ENCODE measurements at regions not wholly inside any gene's neighbourhood (a gene's known extent, or its start where the extent isn't known, plus 50 kb on each side); places are given as distances from the start of the nearest gene placed in this dataset.

GRCh38 chr4:171721937-171722336 is 91.3 kb upstream of the GALNTL6 start (continued):
- TF ChIP-seq ZBTB49 (CRISPR knock-in tag; IDR thresholded peaks at IDR 0.05; ENCODE audit: borderline replicate concordance): no peak
- no peak for TF ChIP-seq ZNF121 (CRISPR knock-in tag; conservative IDR thresholded peaks at IDR 0.05)
- no peak for TF ChIP-seq ZKSCAN3 (CRISPR knock-in tag; IDR thresholded peaks at IDR 0.05)

GRCh38 chr4:171719691-171720090 is 93.5 kb upstream of the GALNTL6 start:
- Histone ChIP-seq H4K20me1 (replicated peaks; ENCODE audit: control insufficient read depth, insufficient read depth, low read length) (no peaks in the 10 kb centered on the region), H3K79me2 (ENCODE audit: control insufficient read depth, insufficient read depth, low read length) (no peaks in the 10 kb centered on the region), H3K27ac (ENCODE audit: extremely low read depth, low read depth, low read length) (no peak overlapping the region), H3K4me1 (replicated peaks in 1 of 2; ENCODE audit: control insufficient read depth in 2 of 2, insufficient read depth in 2 of 2, low read length in 2 of 2) (no peaks in the 10 kb centered on the region), H3K9ac (ENCODE audit: insufficient read depth in 1 of 2, low read depth in 2 of 2, low read length in 2 of 2) (no peak overlapping the region), H3K27me3 (ENCODE audit: control insufficient read depth in 2 of 2, insufficient read depth in 2 of 2, low read length in 2 of 2) (no peaks in the 10 kb centered on the region), H3K9me1 (ENCODE audit: control insufficient read depth, insufficient read depth, low read length) (no peaks in the 10 kb centered on the region), H3K9me3 (replicated peaks; ENCODE audit: control insufficient read depth, insufficient read depth, low read depth, low read length) (no peaks in the 10 kb centered on the region), H3K4me2 (ENCODE audit: insufficient read depth, low read length) (no peak overlapping the region), H2AFZ (ENCODE audit: low read depth, low read length) (no peak overlapping the region), H3K4me3 (no peak overlapping the region), H3K36me3 (ENCODE audit: control insufficient read depth, insufficient read depth, low read length) (no peaks in the 10 kb centered on the region)
- ChIA-PET POLR2A (no interaction called here), CTCF (ENCODE audit: low intra/inter-chr PET ratio) (no interaction called here)
- intact Hi-C loops (cut with micrococcal nuclease): no loop called here
- no TSS peak for BruUV-seq (replicated peaks)
- DNase-seq (ENCODE audit: extremely low read depth in 1 of 4, low spot score in 3 of 4) (no peak), FAIRE-seq (no peak), ATAC-seq (no peak)
- TF ChIP-seq C11orf30 (IDR thresholded peaks at IDR 0.05; ENCODE audit: low read depth): no peak
- no peak for TF ChIP-seq ZNF184 (CRISPR knock-in tag; IDR thresholded peaks at IDR 0.05)
- TF ChIP-seq ZBTB49 (CRISPR knock-in tag; IDR thresholded peaks at IDR 0.05; ENCODE audit: borderline replicate concordance): no peak
- no peak for TF ChIP-seq MECOM (CRISPR knock-in tag; IDR thresholded peaks at IDR 0.05)
- no peak for TF ChIP-seq PREB (CRISPR knock-in tag; IDR thresholded peaks at IDR 0.05)
- in situ Hi-C loops (cut with MboI): no loop called here
- 0% methylated on average over 2 of the region's 2 CpGs for WGBS (ENCODE audit: insufficient coverage, low coverage, missing lambda C conversion rate)

Data from K562 (cell line).